H9 (cell line): ENCODE measurements at regions not wholly inside any gene's neighbourhood (a gene's known extent, or its start where the extent isn't known, plus 50 kb on each side); places are given as distances from the start of the nearest gene placed in this dataset.

Experiments
- DNase-seq: peaks from one replicate; pipeline ENCODE4 v3.0.0-alpha.2; 2017
- H2AFZ ChIP-seq: one replicate; pipeline ENCODE4 v1.6.1; 2013; ENCODE audit warnings: mild to moderate bottlenecking, low read length, control low read depth, moderate library complexity
- H2AK5ac ChIP-seq: 2 replicates; pipeline ENCODE4 v1.6.1; 2013; ENCODE audit warnings: low read length, control low read depth, mixed read lengths; ENCODE audit not compliant: insufficient read length
- H2BK120ac ChIP-seq: one replicate; pipeline ENCODE4 v1.6.1; 2013; ENCODE audit warnings: low read depth, mild to moderate bottlenecking, low read length, control low read depth, inconsistent platforms; ENCODE audit not compliant: poor library complexity, severe bottlenecking
- H2BK12ac ChIP-seq: 2 replicates; pipeline ENCODE4 v1.6.1; 2013; ENCODE audit warnings: low read length, control low read depth, mixed read lengths, low read depth; ENCODE audit not compliant: insufficient read length
- H2BK15ac ChIP-seq: 2 replicates; pipeline ENCODE4 v1.6.1; 2013; ENCODE audit warnings: low read depth, low read length, control low read depth
- H2BK20ac ChIP-seq: one replicate; pipeline ENCODE4 v1.6.1; 2013; ENCODE audit warnings: low read depth, mild to moderate bottlenecking, low read length, control low read depth, inconsistent platforms; ENCODE audit not compliant: poor library complexity, severe bottlenecking
- H2BK5ac ChIP-seq: 2 replicates; pipeline ENCODE4 v1.6.1; 2013; ENCODE audit warnings: low read length, control low read depth, mixed read lengths; ENCODE audit not compliant: insufficient read length
- H3K14ac ChIP-seq: 2 replicates; pipeline ENCODE4 v1.6.1; 2013; ENCODE audit warnings: low read length, control low read depth; ENCODE audit not compliant: insufficient read depth
- H3K18ac ChIP-seq: 2 replicates; pipeline ENCODE4 v1.6.1; 2013; ENCODE audit warnings: low read depth, mild to moderate bottlenecking, mixed read lengths, low read length, control low read depth; ENCODE audit not compliant: insufficient read length
- H3K23ac ChIP-seq: 2 replicates; pipeline ENCODE4 v1.6.1; 2013; ENCODE audit warnings: low read length, control low read depth, mixed read lengths, low read depth; ENCODE audit not compliant: insufficient read length
- H3K23me2 ChIP-seq: 2 replicates; pipeline ENCODE4 v1.6.1; 2013; ENCODE audit warnings: low read depth, mild to moderate bottlenecking, mixed read lengths, low read length, control low read depth; ENCODE audit not compliant: insufficient read length, poor library complexity, severe bottlenecking
- H3K27ac ChIP-seq: 2 replicates; pipeline ENCODE4 v1.5.1; 2013; ENCODE audit warnings: low read length, control low read depth, mixed read lengths, low read depth; ENCODE audit not compliant: insufficient read length
- H3K27me3 ChIP-seq: 2 replicates; pipeline ENCODE4 v1.6.1; 2013; ENCODE audit warnings: low read length, control low read depth, inconsistent platforms; ENCODE audit not compliant: insufficient read depth
- H3K4ac ChIP-seq: 2 replicates; pipeline ENCODE4 v1.6.1; 2013; ENCODE audit warnings: low read depth, mild to moderate bottlenecking, control low read depth, inconsistent platforms, low read length, moderate library complexity
- H3K4me1 ChIP-seq: 2 replicates; pipeline ENCODE4 v1.6.1; 2013; ENCODE audit warnings: low read length, control low read depth, inconsistent platforms; ENCODE audit not compliant: insufficient read depth
- H3K4me2 ChIP-seq: 2 replicates; pipeline ENCODE4 v1.6.1; 2013; ENCODE audit warnings: low read length, control low read depth, mixed read lengths; ENCODE audit not compliant: insufficient read length, insufficient read depth
- H3K56ac ChIP-seq: 2 replicates; pipeline ENCODE4 v1.6.1; 2013; ENCODE audit warnings: low read depth, mild to moderate bottlenecking, mixed read lengths, low read length, control low read depth; ENCODE audit not compliant: insufficient read length
- H3K79me1 ChIP-seq: 2 replicates; pipeline ENCODE4 v1.6.1; 2013; ENCODE audit warnings: low read depth, mild to moderate bottlenecking, moderate library complexity, low read length, control low read depth, inconsistent platforms; ENCODE audit not compliant: insufficient read depth, poor library complexity, severe bottlenecking
- H3K79me2 ChIP-seq: 2 replicates; pipeline ENCODE4 v1.6.1; 2013; ENCODE audit warnings: low read length, control low read depth, inconsistent platforms; ENCODE audit not compliant: insufficient read depth
- H3K9ac ChIP-seq: 2 replicates; pipeline ENCODE4 v1.6.1; 2013; ENCODE audit warnings: low read length, control low read depth, mixed read lengths; ENCODE audit not compliant: insufficient read length; ENCODE audit errors: extremely low read depth
- H3K9me3 ChIP-seq: one replicate; pipeline ENCODE4 v1.6.1; 2013; ENCODE audit warnings: low read depth, low read length, inconsistent platforms; ENCODE audit not compliant: control insufficient read depth
- H3T11ph ChIP-seq: one replicate; pipeline ENCODE4 v1.6.1; 2013; ENCODE audit warnings: mild to moderate bottlenecking, low read length, control low read depth, inconsistent platforms
- H4K20me1 ChIP-seq: one replicate; pipeline ENCODE4 v1.6.1; 2013; ENCODE audit not compliant: control insufficient read depth, insufficient read length, insufficient read depth
- H4K5ac ChIP-seq: 2 replicates; pipeline ENCODE4 v1.6.1; 2013; ENCODE audit warnings: low read depth, mild to moderate bottlenecking, mixed read lengths, low read length, control low read depth; ENCODE audit not compliant: insufficient read length
- H4K8ac ChIP-seq: replicated peaks from 2 replicates; pipeline ENCODE4 v1.6.1; 2013; ENCODE audit warnings: low read length, control low read depth, mixed read lengths, low read depth; ENCODE audit not compliant: insufficient read length
- H4K91ac ChIP-seq: 2 replicates; pipeline ENCODE4 v1.6.1; 2013; ENCODE audit warnings: low read depth, mild to moderate bottlenecking, moderate library complexity, mixed read lengths, low read length, control low read depth; ENCODE audit not compliant: insufficient read length
- H3K27ac Mint-ChIP-seq, 3 experiments: 2 replicates in 2 of 3; 3 replicates in 1 of 3; pipeline ENCODE4 v1.8.0; 2020 to 2021; ENCODE audit warnings: mixed read lengths in 3 of 3, mild to moderate bottlenecking in 1 of 3, moderate library complexity in 1 of 3
- H3K27me3 Mint-ChIP-seq: 2 replicates; pipeline ENCODE4 v1.8.0; 2021; ENCODE audit warnings: low read depth, mild to moderate bottlenecking, moderate library complexity, mixed read lengths
- H3K36me3 Mint-ChIP-seq, 3 experiments: 2 replicates in 2 of 3; 3 replicates in 1 of 3; pipeline ENCODE4 v1.8.0; 2020 to 2021; ENCODE audit warnings: low read depth in 3 of 3, mixed read lengths in 3 of 3; ENCODE audit not compliant: insufficient read depth in 1 of 3
- H3K4me1 Mint-ChIP-seq, 2 experiments: 2 replicates each; pipeline ENCODE4 v1.8.0; 2020; ENCODE audit warnings: mixed read lengths in 2 of 2
- H3K4me3 Mint-ChIP-seq, 2 experiments: 2 replicates in 1 of 2; 3 replicates in 1 of 2; pipeline ENCODE4 v1.8.0; 2020 to 2021; ENCODE audit warnings: mild to moderate bottlenecking in 2 of 2, mixed read lengths in 2 of 2, moderate library complexity in 1 of 2
- H3K9me3 Mint-ChIP-seq, 2 experiments: 2 replicates in 1 of 2; 3 replicates in 1 of 2; pipeline ENCODE4 v1.8.0; 2020; ENCODE audit warnings: mild to moderate bottlenecking in 2 of 2, mixed read lengths in 2 of 2, moderate library complexity in 1 of 2
- WGBS: extraction: QIAGEN DNeasy Blood & Tissue Kit; methylation state at CpG from one replicate; pipeline ENCODE4 v1.1.7; 2013; ENCODE audit warnings: missing lambda C conversion rate, low lambda C conversion rate, mixed read lengths; ENCODE audit not compliant: insufficient read length; ENCODE audit errors: extremely low coverage; 5-methylcytosine and 5-hydroxymethylcytosine counted together
- TF ChIP-seq, protein P1 (sequence below): fragments of 200-600 bp; sonication (generic); conservative IDR thresholded peaks from 3 replicates; pipeline ENCODE4 v1.8.0; 2021; ENCODE audit warnings: antibody characterized with exemption, mild to moderate bottlenecking

DNA sequence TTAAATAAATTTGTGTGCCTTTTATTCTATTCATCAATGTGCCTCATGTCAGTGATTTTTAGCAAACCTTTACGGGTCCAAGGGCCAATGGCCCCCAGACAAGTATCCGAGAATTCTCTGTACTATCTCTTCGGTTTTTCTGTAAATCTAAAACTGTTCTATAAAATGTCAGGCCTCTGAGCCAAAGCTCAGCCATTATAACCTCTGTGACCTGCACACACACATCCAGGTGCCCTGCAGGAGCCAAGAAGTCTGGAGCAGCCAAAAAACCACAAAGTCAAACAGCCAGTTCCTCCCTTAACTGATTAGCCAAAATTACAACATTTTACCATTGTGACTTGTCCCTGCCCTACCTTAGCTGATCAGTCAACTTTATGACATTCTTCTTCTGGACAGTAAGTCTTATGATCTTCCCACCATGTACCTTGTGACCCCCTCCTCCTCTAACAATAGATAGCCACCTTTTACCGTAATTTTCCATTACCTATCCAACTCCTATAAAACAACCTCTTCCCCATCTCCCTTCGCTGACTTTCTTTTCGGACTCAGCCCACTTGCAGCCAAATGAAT, 363.8 kb downstream of the SEMA3D start:
- H4K8ac ChIP-seq, result no peak overlapping the region
- no peak overlapping the region for H3K4me2 ChIP-seq
- no peaks in the 10 kb centered on the region for H4K20me1 ChIP-seq
- no peak overlapping the region for H3K27ac ChIP-seq
- H4K5ac ChIP-seq, result no peak overlapping the region
- no peak overlapping the region for H2AFZ ChIP-seq
- no peaks in the 10 kb centered on the region for H3K23me2 ChIP-seq
- no peaks in the 10 kb centered on the region for H3K27me3 Mint-ChIP-seq
- no peak overlapping the region for H3K14ac ChIP-seq
- no peak overlapping the region for H3K18ac ChIP-seq
- WGBS, result no CpG with 5 or more reads among the region's 6 CpGs
- H3T11ph ChIP-seq, result no peak overlapping the region
- TF ChIP-seq, protein P1, sequence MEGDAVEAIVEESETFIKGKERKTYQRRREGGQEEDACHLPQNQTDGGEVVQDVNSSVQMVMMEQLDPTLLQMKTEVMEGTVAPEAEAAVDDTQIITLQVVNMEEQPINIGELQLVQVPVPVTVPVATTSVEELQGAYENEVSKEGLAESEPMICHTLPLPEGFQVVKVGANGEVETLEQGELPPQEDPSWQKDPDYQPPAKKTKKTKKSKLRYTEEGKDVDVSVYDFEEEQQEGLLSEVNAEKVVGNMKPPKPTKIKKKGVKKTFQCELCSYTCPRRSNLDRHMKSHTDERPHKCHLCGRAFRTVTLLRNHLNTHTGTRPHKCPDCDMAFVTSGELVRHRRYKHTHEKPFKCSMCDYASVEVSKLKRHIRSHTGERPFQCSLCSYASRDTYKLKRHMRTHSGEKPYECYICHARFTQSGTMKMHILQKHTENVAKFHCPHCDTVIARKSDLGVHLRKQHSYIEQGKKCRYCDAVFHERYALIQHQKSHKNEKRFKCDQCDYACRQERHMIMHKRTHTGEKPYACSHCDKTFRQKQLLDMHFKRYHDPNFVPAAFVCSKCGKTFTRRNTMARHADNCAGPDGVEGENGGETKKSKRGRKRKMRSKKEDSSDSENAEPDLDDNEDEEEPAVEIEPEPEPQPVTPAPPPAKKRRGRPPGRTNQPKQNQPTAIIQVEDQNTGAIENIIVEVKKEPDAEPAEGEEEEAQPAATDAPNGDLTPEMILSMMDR, result no peak
- no peak overlapping the region for H3K9ac ChIP-seq
- no peaks in the 10 kb centered on the region; the same call in 1 of the 2 replicates for H3K4me1 ChIP-seq
- no peak overlapping the region for H2BK12ac ChIP-seq
- no peak overlapping the region for H4K91ac ChIP-seq
- no peak overlapping the region for H2BK5ac ChIP-seq
- H3K27ac Mint-ChIP-seq, result no peak overlapping the region
- no peaks in the 10 kb centered on the region for H3K79me1 ChIP-seq
- no peak overlapping the region for H2BK15ac ChIP-seq
- no peak overlapping the region for H3K4me3 Mint-ChIP-seq
- no peak overlapping the region for H2BK120ac ChIP-seq
- H3K79me2 ChIP-seq, result no peaks in the 10 kb centered on the region
- no peaks in the 10 kb centered on the region for H3K9me3 ChIP-seq
- no peak overlapping the region for H3K4ac ChIP-seq
- H3K4me1 Mint-ChIP-seq, result peaks cover 2 to 6% of the 10 kb centered on the region in 2 experiments; a peak in 3 of 4 replicates
- no peak overlapping the region for H2BK20ac ChIP-seq
- no peak overlapping the region for H3K56ac ChIP-seq
- no peak overlapping the region for H3K23ac ChIP-seq
- H3K9me3 Mint-ChIP-seq, result no peaks in the 10 kb centered on the region; a peak in 1 of 5 replicates
- no peak for DNase-seq
- H2AK5ac ChIP-seq, result no peak overlapping the region
- H3K36me3 Mint-ChIP-seq, result no peaks in the 10 kb centered on the region
- H3K27me3 ChIP-seq, result no peaks in the 10 kb centered on the region
